HUES6 (cell line): ENCODE measurements at regions not wholly inside any gene's neighbourhood (a gene's known extent, or its start where the extent isn't known, plus 50 kb on each side); places are given as distances from the start of the nearest gene placed in this dataset.
"Not testable (repeated sequence)": the region's sequence is repeated elsewhere in the genome, so short reads cannot be mapped to it uniquely, and the experiment has no call there.

Experiments used
- H3K27ac ChIP-seq: 2 replicates; pipeline ENCODE4 v1.7.0; 2013; ENCODE audit warnings: low read depth, mild to moderate bottlenecking, low read length, inconsistent platforms
- H3K27me3 ChIP-seq: 2 replicates; pipeline ENCODE4 v1.6.1; 2013; ENCODE audit warnings: low read length; ENCODE audit not compliant: control insufficient read depth, insufficient read depth
- H3K36me3 ChIP-seq: 2 replicates; pipeline ENCODE4 v1.6.1; 2013; ENCODE audit warnings: low read length; ENCODE audit not compliant: control insufficient read depth, insufficient read depth
- H3K4me1 ChIP-seq: 2 replicates; pipeline ENCODE4 v1.6.1; 2013; ENCODE audit warnings: low read length; ENCODE audit not compliant: control insufficient read depth, insufficient read depth
- H3K4me3 ChIP-seq: 2 replicates; pipeline ENCODE4 v1.5.1; 2013; ENCODE audit warnings: low read depth, low read length
- H3K9ac ChIP-seq: one replicate; pipeline ENCODE4 v1.6.1; 2013; ENCODE audit warnings: mild to moderate bottlenecking, low read length
- H3K9me3 ChIP-seq: 2 replicates; pipeline ENCODE4 v1.6.1; 2013; ENCODE audit warnings: low read depth, low read length; ENCODE audit not compliant: control insufficient read depth, insufficient read depth

- Histone ChIP-seq H3K4me3 (no peak overlapping the region), H3K27me3 (no peaks in the 10 kb centered on the region), H3K27ac (no peak overlapping the region), H3K9me3 (peaks cover 15% of the 10 kb centered on the region), H3K4me1 (peaks cover 6% of the 10 kb centered on the region; the same call in 1 of the 2 replicates), H3K9ac (no peak overlapping the region), H3K36me3 (no peaks in the 10 kb centered on the region)
Measured at GRCh38 chr5:96297290-96297689, 135.8 kb downstream of the PCSK1 start.

- Histone ChIP-seq H3K4me1 (no peaks in the 10 kb centered on the region), H3K4me3 (no peak overlapping the region), H3K27ac (no peak overlapping the region), H3K9ac (no peak overlapping the region), H3K36me3 (no peaks in the 10 kb centered on the region), H3K27me3 (no peaks in the 10 kb centered on the region), H3K9me3 (no peaks in the 10 kb centered on the region)
Measured at GRCh38 chr5:96294884-96295202, 138.2 kb downstream of the PCSK1 start.

- Histone ChIP-seq H3K4me3 (no peak overlapping the region), H3K4me1 (no peaks in the 10 kb centered on the region), H3K9ac (no peak overlapping the region), H3K27ac (no peak overlapping the region), H3K9me3 (no peaks in the 10 kb centered on the region), H3K27me3 (no peaks in the 10 kb centered on the region), H3K36me3 (no peaks in the 10 kb centered on the region)
Measured at GRCh38 chr5:96293966-96294883, 138.8 kb downstream of the PCSK1 start.

GRCh38 chr5:96292582-96293247, 140.3 kb downstream of the PCSK1 start:
- H3K4me3 ChIP-seq = no peak overlapping the region
- H3K27me3 ChIP-seq = no peaks in the 10 kb centered on the region
- H3K4me1 ChIP-seq = no peaks in the 10 kb centered on the region
- H3K27ac ChIP-seq = no peak overlapping the region
- H3K9me3 ChIP-seq = no peaks in the 10 kb centered on the region
- H3K9ac ChIP-seq = no peak overlapping the region
- H3K36me3 ChIP-seq = no peaks in the 10 kb centered on the region

- H3K36me3 ChIP-seq, H3K27me3 ChIP-seq, H3K4me3 ChIP-seq, H3K27ac ChIP-seq, H3K4me1 ChIP-seq, H3K9ac ChIP-seq, H3K9me3 ChIP-seq: not testable (repeated sequence)
Measured at GRCh38 chr5:96289287-96289686, 143.8 kb downstream of the PCSK1 start.

GRCh38 chr5:96288845-96289185, 144.2 kb downstream of the PCSK1 start:
- H3K27ac ChIP-seq = no peak overlapping the region
- peaks cover 5% of the 10 kb centered on the region; the same call in 1 of the 2 replicates for H3K4me1 ChIP-seq
- H3K9me3 ChIP-seq = no peaks in the 10 kb centered on the region
- H3K9ac ChIP-seq = no peak overlapping the region
- no peaks in the 10 kb centered on the region for H3K27me3 ChIP-seq
- H3K4me3 ChIP-seq = no peak overlapping the region
- H3K36me3 ChIP-seq = no peaks in the 10 kb centered on the region

GRCh38 chr5:96288166-96288844, 144.7 kb downstream of the PCSK1 start:
- peaks cover 5% of the 10 kb centered on the region; the same call in 1 of the 2 replicates for H3K4me1 ChIP-seq
- no peaks in the 10 kb centered on the region for H3K36me3 ChIP-seq
- no peak overlapping the region for H3K27ac ChIP-seq
- H3K9ac ChIP-seq = no peak overlapping the region
- no peak overlapping the region for H3K4me3 ChIP-seq
- no peaks in the 10 kb centered on the region for H3K9me3 ChIP-seq
- no peaks in the 10 kb centered on the region for H3K27me3 ChIP-seq

- H3K36me3 ChIP-seq = no peaks in the 10 kb centered on the region
- no peak overlapping the region for H3K9ac ChIP-seq
- no peaks in the 10 kb centered on the region for H3K27me3 ChIP-seq
- H3K4me3 ChIP-seq = no peak overlapping the region
- H3K27ac ChIP-seq = no peak overlapping the region
- no peaks in the 10 kb centered on the region for H3K9me3 ChIP-seq
- peaks cover 5% of the 10 kb centered on the region; the same call in 1 of the 2 replicates for H3K4me1 ChIP-seq
Measured at GRCh38 chr5:96287136-96287535, 145.9 kb downstream of the PCSK1 start.

- peaks cover 5% of the 10 kb centered on the region; the same call in 1 of the 2 replicates for H3K4me1 ChIP-seq
- H3K9ac ChIP-seq = no peak overlapping the region
- H3K36me3 ChIP-seq = no peaks in the 10 kb centered on the region
- H3K27me3 ChIP-seq = no peaks in the 10 kb centered on the region
- H3K9me3 ChIP-seq = no peaks in the 10 kb centered on the region
- H3K4me3 ChIP-seq = no peak overlapping the region
- H3K27ac ChIP-seq = no peak overlapping the region
Measured at GRCh38 chr5:96285823-96286222, 147.2 kb downstream of the PCSK1 start.

- peaks cover 8% of the 10 kb centered on the region; the same call in 1 of the 2 replicates for H3K9me3 ChIP-seq
- H3K27me3 ChIP-seq = no peaks in the 10 kb centered on the region
- H3K4me3 ChIP-seq = no peak overlapping the region
- H3K4me1 ChIP-seq = peaks cover 5% of the 10 kb centered on the region; the same call in 1 of the 2 replicates
- H3K27ac ChIP-seq = no peak overlapping the region
- H3K9ac ChIP-seq = no peak overlapping the region
- no peaks in the 10 kb centered on the region for H3K36me3 ChIP-seq
Measured at GRCh38 chr5:96284727-96285389, 148.2 kb downstream of the PCSK1 start.
